HG02970 (cell line): ENCODE measurements at regions not wholly inside any gene's neighbourhood (a gene's known extent, or its start where the extent isn't known, plus 50 kb on each side); places are given as distances from the start of the nearest gene placed in this dataset.
A peak's percentile ranks its signal among the peaks of the same experiment; 100 is the strongest.

Source experiments
- ATAC-seq: cut with Tn5 transposase; IDR thresholded peaks from one replicate; pipeline ENCODE4 v1.9.1; 2021; ENCODE audit warnings: mild to moderate bottlenecking, moderate library complexity, moderate number of reproducible peaks; ENCODE audit not compliant: unreplicated experiment, low FRiP score

DNA sequence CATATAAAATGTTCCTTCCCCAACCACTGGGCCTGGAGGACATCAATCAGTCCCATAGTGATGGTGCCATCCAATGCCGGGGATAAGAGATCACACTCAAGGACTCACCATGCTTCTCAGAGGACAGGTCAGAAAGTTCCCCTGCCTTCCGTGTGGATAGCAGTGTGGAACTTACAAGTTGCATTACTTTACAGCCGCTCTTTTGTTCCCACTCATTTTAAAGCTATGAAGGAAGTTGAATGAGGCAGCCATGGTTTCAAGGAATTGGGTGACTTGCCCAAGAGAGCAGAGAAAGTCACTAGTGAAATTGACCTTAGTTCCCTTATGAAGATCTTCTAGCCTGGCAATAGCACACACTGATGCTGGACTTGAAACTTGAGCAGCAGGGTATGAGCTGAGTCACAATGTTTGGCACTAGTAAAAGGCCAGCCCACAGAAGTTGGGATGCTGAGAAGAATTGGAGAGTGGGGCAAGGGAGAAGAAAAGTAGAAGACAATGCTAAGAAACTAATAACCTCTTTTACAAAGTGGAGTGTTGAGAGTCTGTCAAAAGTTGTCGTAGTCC, 78.7 kb downstream of the CXCL12 start:
- ATAC-seq: no peak

DNA sequence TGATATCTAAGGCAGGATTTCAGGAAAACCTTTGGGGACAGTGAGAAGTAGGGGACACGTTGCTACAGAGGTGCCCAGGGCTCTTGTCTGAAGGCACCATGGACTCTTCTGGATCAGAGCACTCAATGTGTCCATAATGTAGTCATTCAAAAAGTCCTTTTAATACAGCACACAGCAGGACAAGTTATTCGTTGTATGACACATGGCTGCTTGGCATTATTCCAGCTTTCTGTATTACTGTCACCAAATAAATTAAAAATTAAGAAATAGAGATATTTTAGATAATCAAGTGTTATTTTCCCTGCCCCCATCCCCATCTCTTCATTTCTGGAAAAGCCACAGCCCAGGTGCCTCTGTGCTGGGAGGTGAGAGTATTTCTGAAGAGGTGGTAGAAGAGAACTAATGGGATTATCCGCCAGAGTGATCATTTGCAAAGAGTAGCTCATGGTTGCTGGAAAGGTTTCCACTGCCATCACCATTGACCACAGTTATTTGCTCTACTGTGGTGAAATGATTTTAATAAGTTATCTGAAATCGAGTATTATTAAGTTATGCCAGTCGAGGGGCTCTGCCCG, 83.0 kb downstream of the CXCL12 start:
- ATAC-seq: no peak

DNA sequence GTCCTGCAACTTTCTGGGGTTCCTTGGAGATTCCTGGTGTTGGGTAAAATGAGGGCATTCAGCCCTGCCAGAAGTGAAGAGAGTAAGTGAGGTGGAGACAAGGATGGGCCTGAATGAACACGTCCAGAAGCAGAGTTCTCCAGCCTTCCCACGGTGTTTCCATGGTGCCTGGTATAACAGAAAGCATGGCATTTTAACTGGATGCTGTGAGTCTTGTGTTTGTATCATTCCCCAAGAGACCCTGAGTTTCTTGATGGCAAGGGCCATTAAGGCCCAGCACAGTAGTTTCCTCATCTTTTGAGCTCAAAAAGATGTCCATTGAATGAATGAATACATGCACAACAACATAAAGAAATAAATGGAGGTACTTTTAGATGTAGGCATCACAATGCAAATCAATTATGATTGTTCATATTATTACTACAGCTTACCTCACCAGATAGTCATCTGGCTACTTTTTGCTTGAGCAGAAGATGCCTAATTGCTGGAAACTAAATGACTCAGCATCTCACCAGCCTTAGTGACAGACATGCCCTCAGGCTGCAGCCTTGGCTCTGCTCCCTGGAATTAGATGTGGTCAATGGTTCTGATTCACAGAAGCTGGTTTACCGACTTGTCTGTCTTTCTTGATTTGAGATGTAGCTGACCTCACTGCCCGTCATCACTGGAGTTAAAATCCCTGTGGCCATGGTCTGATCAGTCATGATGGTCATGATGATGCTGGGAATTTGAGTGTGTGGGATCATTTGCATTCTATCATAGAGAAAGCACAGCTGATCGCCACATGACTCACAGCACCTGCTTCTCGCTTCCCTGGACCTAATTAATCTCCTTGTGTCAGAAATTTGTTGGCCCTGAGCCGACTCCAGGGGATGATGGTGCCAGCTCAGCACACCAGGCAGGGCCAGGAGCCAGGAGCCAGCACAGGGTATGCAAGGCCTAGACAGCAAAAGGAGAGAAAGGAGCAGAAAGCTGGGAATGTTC, 83.9 kb downstream of the CXCL12 start:
- peak; percentile 58 for ATAC-seq

DNA sequence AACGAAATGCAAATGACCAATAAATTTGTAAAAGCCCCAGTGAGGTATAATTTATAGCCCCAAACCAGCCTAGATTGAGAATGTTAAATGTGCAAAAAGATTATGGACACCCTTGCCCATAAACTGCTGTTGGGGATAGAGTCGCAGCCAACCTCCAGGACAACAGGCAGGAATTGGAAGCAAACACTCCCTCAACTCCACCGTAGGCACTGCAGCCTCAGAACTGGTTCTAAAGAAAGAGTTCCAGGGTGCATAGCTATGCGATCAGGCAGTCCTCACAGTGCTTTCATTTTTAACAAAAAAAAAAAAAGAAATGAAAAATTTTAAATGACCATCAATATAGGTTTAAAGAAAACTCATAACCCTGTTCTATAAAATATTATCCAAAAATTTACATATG, 86.2 kb downstream of the CXCL12 start:
- ATAC-seq: no peak

DNA sequence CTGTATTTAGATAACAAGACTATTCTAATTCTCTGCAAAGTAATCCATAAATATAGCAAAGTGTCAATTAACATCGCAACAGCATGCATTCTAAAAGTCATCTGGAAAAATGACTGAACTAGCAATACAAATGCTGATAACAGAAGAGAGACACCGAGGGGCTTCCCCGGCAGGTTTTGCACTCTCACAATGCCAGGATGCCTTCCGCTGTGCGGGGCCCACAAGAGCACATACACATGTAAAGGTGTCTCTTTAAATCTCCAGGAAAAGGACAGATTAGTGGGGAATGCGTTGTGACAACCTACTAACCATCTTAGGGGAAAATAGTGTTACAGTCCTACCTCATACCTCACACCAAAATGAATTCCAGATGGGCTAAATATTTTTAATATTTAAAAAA, 86.9 kb downstream of the CXCL12 start:
- no peak for ATAC-seq

DNA sequence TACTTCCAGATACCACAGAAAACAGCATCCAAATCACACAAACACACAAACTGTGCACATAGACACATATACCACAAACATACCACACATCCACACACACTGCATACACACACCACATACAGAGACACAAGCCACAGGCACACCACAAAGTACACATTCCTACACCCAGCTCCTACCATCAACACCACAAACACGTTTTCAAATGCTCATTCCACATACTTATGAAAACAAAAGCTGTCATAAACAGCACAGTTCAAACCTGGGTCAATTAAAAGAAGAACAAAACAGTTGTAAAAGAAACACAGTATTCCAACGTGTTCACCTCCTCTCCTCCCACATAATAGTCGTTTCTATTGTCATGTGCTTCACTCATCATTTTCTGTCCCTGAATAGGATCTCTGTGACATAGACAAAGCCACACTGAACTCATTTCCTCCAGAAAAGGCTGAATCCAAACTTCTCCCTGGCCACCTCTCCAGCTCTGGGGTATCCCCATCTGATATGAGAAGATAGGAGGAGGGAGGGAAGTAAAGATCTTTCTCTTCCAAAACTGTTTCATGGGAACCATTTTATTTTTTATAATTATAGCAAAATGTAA, 89.2 kb downstream of the CXCL12 start:
- ATAC-seq: no peak

DNA sequence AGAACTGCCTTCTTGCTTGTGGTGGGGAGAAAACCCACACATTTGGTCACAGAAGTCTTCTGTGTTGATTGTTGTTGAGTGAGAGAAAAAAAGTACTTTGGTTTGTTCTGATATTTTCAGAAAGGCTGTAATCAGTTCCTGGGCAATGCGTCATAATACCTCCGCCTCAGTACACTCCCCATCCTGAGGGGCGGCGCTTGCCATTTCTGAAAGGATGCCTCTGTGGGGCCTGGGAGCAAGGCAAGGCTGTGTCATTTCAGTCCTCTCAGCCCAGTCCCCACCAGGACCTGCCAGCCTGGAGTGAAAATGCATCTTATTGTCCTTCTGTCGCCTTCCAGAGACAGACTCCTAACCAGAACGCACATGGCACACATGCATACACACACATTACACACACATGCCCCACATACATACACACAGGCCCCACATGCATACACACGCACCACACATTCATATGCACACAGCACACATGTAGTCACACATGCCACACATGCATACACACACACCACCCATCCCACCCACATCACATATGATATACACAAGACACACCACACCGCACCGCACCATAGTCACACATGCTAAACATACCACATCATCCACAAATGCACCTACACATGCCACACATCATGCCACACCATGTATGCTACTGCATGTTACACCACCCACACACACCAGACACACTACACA, 90.0 kb downstream of the CXCL12 start:
- ATAC-seq: no peak

DNA sequence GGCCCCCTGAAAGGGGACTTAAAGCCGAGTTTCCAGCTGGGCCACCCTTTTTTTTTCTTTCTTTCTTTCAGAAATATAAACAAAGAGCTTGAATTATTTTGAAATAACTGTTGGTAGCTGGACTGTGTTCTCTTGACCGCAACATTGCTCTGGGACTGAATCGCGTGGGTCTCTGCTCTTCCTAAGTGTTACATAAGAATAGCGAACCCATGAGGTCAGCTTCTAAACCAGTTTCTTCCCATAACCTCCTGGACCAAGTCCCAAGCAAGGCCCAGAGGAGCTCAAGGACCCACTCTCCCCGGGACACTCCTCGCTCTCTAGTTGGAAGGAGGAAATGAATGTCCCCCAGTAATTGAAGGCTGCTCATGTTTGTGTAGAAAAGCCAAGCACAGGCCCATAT, 91.1 kb downstream of the CXCL12 start:
- no peak for ATAC-seq

DNA sequence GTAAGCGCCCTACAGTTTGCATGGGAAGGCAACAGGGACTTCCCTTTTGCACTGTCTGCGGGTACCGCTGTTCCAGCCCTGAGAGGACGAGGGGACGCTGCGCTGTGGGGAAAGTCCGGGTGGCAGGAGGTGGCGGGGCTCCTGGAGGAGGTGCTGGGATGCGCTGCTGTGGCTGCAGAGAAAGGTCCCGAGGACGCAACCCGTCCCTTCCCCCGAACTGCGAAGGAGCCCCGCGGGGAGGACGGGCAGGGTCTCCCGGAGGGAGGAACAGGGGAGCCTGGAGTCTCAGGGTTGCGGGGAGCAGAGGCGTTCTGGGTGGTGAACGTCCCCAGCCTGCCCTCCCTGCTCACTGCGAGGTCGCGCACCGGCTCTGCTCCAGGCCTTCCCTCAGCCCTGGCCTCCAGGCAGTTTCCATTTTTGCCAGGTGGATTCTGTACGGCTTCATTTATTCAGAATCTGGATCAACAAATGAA, 91.6 kb downstream of the CXCL12 start:
- no peak for ATAC-seq

DNA sequence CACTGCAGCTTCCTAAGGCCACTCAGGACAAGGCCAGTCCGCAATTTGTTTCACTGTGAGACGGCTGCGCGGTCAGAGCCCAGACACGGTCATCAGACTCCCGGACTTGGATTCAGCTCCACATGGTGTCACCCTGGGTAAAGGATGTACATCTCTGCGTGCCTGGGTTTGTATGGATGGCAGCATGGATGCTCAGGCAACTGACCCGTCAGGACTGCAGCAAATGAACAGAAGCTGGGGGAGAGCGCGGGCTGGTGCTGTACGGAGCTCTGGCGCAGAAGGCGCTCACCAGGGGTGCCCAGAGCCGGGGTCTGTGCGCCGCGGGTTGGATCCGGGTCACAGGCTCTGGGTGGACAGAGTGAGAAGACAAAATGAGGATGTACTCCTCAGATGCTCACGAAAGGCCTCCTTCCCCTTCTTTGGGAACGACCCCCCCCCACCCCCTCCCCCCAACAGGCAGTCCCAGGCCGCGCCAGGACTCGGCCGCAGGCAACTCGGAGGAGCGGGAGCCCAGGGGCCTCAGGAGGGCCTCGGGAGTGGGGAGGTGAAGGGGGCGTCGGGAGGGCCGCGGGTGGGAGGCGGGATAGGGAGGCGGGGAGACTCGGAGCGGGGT, 92.4 kb downstream of the CXCL12 start:
- ATAC-seq: no peak

DNA sequence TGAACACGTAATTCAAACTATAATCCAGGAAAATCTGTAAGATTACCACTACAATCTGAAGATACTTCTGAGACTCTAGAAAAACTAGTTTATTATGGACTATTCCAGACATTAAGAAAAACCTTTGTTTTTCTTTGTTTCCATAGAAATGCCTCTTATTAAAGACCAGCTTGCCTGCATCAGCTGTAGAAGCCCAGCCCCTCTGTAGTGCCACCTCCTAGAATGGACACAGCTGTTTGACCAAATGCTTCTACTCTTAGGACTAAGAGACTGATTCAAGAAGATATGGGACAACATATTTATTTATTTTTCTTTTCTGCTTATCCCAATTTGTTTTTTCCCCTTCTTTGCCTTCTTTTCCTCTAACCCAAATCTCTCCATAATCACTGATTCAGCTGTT, 93.8 kb downstream of the CXCL12 start:
- no peak for ATAC-seq

DNA sequence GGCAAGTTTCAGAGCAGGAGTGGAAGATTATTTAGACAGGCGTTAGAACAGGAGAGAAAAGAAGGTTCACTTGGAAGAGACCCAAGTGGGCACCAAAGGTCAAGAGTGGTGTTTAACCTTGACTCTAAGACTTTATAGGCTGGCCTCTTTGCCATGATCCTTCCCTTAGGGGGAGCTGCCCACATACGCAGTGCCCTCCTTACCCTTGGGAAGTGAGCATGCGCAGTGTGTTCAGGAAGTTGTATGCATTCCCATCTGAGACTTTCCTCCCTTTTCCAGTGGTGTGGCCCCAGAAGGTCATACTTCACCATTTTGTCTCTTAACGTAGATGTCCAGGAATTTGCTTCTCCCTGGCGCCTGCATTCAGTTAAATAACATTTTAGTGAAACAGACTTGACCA, 95.8 kb downstream of the CXCL12 start:
- no peak for ATAC-seq

DNA sequence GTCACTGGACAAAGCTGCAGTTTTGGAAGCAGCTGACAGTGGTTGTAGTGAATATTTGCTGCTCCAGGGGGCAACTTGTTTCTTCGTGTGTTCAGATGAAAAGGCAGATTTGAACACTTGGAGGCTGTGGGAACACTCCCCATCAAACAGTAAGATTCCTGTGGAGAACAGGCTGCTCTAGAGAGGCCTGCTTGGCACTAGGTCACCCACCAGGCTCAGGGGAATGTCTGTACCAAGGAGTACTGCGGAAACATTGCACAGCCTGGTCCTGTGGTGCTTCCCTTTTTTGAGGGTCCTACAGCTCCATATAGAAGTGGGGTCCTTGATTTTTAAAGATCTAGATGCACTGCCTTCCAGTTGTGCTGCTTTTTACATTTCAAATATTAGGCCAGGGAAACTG, 97.5 kb downstream of the CXCL12 start:
- no peak for ATAC-seq

DNA sequence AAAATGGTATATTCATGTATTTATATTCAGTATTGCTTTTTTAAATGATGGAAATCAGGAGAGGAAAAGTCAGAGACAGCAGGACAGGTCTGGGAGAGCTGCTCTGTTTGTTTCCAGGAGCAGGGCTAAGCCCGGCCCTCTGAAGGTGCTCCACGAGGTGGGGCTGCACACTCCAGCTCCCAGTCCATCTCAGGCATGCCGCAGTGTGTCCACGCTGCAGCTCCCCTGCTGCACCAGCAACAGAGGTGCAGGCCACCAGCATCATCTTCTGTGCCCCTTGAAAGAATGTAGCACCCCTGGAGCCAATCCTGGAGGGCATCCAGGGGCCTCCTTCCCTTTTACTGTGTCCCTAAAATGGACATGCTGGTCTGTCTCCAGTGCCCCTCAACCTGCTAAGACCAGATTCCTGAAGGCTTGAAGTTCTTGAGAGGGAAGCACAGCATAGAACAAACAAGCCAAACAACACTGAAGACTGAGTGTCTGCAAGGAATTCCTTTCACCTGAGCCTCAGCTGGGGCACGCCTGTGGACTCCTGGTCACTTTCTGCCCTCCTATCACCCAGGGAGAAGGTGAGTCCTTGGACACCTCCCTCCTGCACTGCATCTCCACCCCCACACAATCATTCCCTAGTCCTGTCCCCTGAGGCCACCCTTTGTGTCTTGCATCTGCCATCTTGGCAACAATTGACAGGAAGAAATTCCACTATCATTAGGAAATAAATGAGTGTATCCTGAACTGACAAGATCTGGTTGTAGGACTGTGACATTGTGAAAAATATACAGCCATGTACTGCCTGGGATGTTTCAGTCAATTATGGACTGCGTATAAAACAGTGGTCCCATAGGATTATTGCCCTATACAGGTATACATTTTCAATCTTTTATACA, 100.5 kb downstream of the CXCL12 start:
- ATAC-seq: no peak

DNA sequence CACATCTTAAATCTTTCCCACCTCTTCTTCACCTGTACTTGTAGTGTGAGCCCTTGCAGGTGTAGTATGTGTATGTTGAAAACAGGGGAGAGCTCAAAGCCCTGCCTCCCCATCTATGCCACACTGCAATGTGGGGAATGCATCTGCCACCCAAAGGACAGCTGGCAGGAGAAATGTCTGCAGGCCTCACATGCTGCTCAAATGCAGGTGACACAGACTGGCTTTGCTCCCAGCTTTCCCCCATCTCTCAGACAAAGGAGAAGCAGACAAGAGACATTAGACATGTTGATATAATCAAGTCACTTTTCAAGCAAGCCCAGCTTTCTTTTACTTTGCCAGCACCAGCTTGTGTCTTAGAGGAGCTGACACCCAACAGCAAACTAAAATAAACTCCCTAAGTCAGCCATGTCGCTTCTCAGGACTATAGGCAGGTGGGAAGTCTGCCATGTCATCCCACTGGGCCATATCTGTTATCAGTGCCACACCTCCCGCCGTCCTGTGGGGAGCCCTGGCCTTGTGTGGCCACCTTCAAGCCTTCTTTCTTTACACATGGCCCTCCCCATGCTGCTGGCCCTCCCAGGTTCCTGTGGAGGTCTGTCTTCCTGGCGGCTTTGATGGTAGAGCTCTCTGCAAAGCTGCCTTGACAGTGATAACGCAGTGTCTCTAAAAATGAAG, 102.1 kb downstream of the CXCL12 start:
- ATAC-seq: no peak

DNA sequence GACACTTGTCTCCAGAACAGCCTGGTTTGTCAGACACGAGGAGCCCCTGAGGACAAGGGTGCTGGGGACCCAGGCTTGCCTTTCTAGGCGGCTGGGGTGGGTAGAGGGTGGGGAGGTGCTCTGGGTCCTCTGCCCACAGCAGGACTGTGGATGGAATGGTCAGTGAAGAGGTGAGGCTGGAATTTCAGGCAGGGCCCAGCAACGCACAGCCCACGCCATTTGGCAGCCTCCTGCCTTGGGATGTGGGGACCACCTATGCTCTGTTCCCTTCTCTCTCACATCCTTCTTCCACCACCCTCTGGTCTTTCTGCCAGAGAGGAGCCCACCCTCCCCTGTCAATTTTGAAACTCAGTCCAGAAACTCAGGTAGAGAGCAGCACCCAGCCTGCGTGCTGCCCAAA, 103.2 kb downstream of the CXCL12 start:
- no peak for ATAC-seq

DNA sequence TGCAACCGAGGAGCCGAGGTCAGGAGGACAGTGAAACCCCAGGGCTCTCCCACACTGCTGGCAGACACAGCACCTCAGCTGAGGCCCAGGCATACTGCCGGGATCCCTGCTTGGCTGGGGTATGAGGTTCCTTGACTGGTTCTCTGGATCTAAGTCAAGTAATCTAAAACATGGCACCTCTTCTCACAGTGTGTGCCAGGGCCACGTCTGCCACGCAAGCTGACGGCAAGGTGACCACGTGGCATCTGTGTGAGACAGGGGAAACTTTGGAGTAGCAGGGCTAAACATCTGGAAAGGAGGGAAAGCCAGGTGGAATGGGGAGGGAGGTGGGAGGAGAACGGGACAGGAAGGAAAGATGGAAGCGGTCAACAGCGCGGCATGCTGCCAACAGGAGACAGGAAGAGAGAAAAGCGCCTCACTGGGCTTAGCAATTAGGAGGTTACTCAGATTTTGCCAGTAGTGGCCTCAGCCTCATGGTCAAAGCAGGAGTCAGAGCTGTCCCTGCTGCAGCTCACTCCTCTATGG, 103.7 kb downstream of the CXCL12 start:
- ATAC-seq: no peak

DNA sequence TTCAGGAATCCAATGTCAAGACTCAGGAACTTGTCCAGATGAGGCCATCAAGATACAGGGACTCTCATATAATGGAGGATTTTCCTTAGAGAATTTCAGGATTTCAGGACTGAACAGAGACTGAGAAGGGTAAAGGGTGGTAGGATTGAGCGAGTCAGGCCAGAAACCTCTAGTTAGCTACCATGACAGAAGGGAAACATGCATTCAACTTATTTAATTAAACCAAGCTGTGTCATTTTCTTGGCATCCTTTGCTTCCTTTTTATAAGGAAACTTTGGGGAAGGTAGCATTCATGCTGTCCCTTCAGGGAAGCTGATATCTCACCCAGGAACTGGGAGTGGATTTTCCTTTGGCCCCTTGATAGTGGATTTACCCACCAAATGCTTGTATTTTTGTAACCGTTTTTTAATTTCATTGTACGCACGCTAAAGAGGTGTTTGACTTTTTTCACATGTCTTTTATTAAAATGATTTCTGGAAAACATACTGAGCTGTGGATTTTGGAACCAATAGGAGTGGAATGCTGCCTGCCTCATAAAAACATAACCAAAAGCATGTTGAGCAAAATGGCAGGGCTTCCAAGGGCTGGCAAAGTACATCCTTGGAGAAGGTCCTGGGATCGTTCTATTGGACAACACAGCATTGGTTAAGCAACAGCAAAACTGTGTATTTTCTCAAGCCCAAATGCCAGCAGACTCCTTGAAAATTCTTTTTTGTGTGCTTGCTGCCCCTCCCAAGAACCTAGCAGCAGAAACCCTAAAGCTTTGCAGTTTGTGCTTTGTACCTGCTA, 104.5 kb downstream of the CXCL12 start:
- no peak for ATAC-seq
